Esophagus muscularis mucosa (tissue), 4 donors: ENCODE measurements at regions not wholly inside any gene's neighbourhood (a gene's known extent, or its start where the extent isn't known, plus 50 kb on each side); places are given as distances from the start of the nearest gene placed in this dataset.

Experiments used
- EP300 ChIP-seq: sonication (generic); formaldehyde crosslinking; IDR thresholded peaks from one replicate; pipeline ENCODE4 v1.6.1; 2017; ENCODE audit warnings: antibody characterized with exemption
- POLR2A ChIP-seq: fragments of 450-650 bp; IDR thresholded peaks from one replicate; pipeline ENCODE4 v1.6.1; 2017; ENCODE audit warnings: antibody characterized with exemption, moderate library complexity, mild to moderate bottlenecking, low read depth
- POLR2AphosphoS5 ChIP-seq, 2 donors: sonication (generic); formaldehyde crosslinking; IDR thresholded peaks; one replicate each; pipeline ENCODE4 v1.6.1; 2017; ENCODE audit warnings: antibody characterized with exemption in 2 of 2
- TF ChIP-seq, protein P1 (sequence below), 3 experiments: fragments of 200-600 bp in 2 of 3; fragments of 450-650 bp in 1 of 3; sonication (generic) in 2 of 3; IDR thresholded peaks; one replicate each; pipeline ENCODE4 v1.5.1; 2017 to 2019; ENCODE audit warnings: antibody characterized with exemption in 3 of 3, mild to moderate bottlenecking in 2 of 3, moderate library complexity in 1 of 3

- TF ChIP-seq, protein P1, sequence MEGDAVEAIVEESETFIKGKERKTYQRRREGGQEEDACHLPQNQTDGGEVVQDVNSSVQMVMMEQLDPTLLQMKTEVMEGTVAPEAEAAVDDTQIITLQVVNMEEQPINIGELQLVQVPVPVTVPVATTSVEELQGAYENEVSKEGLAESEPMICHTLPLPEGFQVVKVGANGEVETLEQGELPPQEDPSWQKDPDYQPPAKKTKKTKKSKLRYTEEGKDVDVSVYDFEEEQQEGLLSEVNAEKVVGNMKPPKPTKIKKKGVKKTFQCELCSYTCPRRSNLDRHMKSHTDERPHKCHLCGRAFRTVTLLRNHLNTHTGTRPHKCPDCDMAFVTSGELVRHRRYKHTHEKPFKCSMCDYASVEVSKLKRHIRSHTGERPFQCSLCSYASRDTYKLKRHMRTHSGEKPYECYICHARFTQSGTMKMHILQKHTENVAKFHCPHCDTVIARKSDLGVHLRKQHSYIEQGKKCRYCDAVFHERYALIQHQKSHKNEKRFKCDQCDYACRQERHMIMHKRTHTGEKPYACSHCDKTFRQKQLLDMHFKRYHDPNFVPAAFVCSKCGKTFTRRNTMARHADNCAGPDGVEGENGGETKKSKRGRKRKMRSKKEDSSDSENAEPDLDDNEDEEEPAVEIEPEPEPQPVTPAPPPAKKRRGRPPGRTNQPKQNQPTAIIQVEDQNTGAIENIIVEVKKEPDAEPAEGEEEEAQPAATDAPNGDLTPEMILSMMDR (IDR thresholded peaks at IDR 0.05), result no peak
- TF ChIP-seq POLR2AphosphoS5 (IDR thresholded peaks at IDR 0.05) (no peak), POLR2A (no peak), EP300 (no peak)
Measured at GRCh38 chr22:27084130-27084529, 426.7 kb downstream of the MIAT start.
